ENCODE measurements at regions not wholly inside any gene's neighbourhood (a gene's known extent, or its start where the extent isn't known, plus 50 kb on each side); places are given as distances from the start of the nearest gene placed in this dataset.
A peak's percentile ranks its signal among the peaks of the same experiment; 100 is the strongest.

GRCh38 chr17:70865993-70866804 is 696.9 kb downstream of the KCNJ2 start:
- DNase-seq (ENCODE audit: low spot score) = no peak

DNA sequence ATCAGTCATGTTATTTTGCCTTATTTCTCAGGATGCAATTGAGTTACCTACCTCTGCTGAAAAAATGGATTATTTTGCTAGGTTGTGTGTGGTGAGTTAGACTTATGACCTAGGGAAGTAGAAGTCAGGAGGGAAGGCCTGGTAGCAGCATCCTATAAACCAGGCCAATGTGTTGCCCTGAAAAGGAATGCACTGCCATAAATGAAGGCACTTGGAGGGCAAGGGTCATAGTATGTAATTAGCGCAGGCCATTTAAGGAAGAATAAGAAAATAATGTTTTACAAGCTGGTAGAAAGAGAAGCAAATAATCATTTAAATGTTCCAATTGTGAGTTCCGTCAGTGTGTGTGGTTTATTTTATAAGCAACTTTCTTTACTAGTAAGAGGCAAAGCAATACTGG is 698.8 kb downstream of the KCNJ2 start:
- DNase-seq (ENCODE audit: low spot score) = no peak

- DNase-seq (ENCODE audit: low spot score) = no peak
Measured at GRCh38 chr17:70869402-70870085, 700.2 kb downstream of the KCNJ2 start.

GRCh38 chr17:70871180-70871818 is 702.0 kb downstream of the KCNJ2 start:
- no peak for DNase-seq (ENCODE audit: low spot score)

DNA sequence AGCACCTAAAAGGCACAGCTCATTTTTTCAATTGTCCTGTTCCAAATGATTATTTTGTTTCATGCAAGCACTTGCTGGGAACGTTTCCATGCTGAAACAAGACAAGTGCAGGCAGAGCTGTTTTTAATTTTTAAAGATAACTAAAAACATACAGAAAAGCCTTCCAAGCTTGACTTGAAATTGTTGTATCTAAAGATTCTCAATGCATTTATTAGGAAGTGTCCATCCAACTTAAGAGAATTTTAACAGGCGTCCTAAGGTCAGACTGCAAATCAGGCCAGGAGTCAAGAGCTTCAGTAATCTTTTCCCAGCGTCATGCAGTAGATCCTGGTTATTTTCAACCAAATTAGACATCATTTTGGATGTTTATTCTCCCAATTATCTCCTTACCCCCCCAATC is 702.8 kb downstream of the KCNJ2 start:
- no peak for DNase-seq (ENCODE audit: low spot score)

- DNase-seq (ENCODE audit: low spot score) = no peak
Measured at GRCh38 chr17:70875729-70876310, 706.5 kb downstream of the KCNJ2 start.

DNA sequence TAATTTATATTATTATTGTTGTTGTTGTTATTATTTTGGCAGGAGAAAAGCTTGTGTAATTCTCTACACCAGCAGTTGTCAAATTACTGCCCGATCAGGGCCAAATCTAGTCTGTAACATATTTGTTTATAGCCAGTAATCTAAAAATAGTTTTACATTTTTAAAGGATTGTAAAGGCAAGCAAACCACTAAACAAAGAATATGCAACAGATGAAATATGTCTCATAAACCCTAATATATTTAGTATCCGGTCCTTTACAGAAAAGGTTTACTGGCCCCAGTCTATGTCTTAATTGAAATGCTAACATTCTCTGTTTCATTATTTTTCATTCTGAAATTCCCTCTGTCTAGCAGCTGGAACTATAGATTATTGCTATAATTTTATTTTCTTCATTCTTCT is 709.5 kb downstream of the KCNJ2 start:
- no peak for DNase-seq (ENCODE audit: low spot score)

- DNase-seq (ENCODE audit: low spot score) = no peak
Measured at GRCh38 chr17:70879401-70879800, 710.1 kb downstream of the KCNJ2 start.

GRCh38 chr17:70881093-70881492 is 711.8 kb downstream of the KCNJ2 start:
- DNase-seq (ENCODE audit: low spot score) = no peak

GRCh38 chr17:70882504-70882903 is 713.2 kb downstream of the KCNJ2 start:
- no peak for DNase-seq (ENCODE audit: low spot score)

GRCh38 chr17:70886648-70887047 is 717.3 kb downstream of the KCNJ2 start:
- no peak for DNase-seq (ENCODE audit: low spot score)

DNA sequence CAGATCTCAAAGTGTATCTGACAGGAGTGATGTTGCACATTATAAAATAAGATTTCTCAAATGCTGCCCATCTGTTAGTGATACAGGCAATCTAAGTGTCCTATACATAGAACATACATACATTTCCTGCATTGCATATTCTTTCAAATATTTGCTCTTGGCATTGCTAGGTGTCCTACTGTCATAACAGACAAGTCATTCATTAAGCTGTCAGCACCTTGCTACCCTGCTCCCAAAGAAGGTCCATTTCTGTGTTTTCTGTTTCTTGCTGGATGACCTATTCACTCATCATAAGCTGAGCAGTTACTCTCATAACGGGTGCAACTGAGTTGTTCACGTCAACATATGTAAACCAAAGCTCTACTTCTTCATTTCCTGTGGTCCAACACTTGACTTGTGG is 719.0 kb downstream of the KCNJ2 start:
- no peak for DNase-seq (ENCODE audit: low spot score)

DNA sequence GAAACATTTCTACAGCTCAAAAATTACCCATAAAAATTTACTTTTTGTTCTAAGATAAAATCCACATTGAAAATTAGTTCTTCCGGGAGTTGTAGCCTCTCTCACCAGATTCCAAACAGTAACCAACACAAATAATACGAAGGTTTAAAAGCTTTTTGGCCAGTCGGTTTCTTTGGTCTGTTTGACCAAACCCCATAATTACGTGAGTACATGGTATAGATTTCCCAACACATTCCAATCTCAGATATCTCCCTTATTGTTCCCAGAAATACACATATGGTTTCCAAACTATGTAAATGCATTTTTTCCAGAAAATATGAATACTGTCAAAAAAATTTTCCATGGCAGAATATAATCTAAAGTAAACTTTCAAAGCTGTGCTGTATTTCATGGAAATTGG is 722.0 kb downstream of the KCNJ2 start:
- DNase-seq (ENCODE audit: low spot score) = no peak

GRCh38 chr17:70892527-70892926 is 723.2 kb downstream of the KCNJ2 start:
- no peak for DNase-seq (ENCODE audit: low spot score)

GRCh38 chr17:70896843-70897242 is 727.5 kb downstream of the KCNJ2 start:
- DNase-seq (ENCODE audit: low spot score) = peak; percentile 32

GRCh38 chr17:70897446-70897845 is 728.1 kb downstream of the KCNJ2 start:
- DNase-seq (ENCODE audit: low spot score) = no peak

GRCh38 chr17:70901870-70902269 is 732.5 kb downstream of the KCNJ2 start:
- no peak for DNase-seq (ENCODE audit: low spot score)

GRCh38 chr17:70905796-70906195 is 736.5 kb downstream of the KCNJ2 start:
- DNase-seq (ENCODE audit: low spot score) = peak; percentile 98

DNA sequence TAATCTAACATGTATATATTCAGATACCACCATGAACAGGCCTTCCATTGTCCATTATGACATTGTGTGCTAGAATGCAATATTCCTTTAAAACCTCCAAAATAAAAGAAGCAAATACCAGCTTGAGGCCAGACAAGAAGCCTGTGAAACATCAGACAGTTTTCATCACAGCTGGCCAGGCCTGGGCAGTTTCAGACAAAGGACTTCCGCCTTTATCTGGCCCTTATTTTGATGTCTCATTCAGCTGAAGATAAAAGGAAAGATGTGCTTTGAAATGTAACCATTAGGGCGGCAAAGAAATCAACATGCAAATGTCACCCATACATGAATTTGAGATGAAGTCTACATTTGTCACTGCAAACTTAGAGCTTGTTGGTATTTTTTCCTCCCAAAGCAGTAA is 737.5 kb downstream of the KCNJ2 start:
- peak; percentile 27 for DNase-seq (ENCODE audit: low spot score)

GRCh38 chr17:70912716-70913485 is 743.6 kb downstream of the KCNJ2 start:
- no peak for DNase-seq (ENCODE audit: low spot score)

DNA sequence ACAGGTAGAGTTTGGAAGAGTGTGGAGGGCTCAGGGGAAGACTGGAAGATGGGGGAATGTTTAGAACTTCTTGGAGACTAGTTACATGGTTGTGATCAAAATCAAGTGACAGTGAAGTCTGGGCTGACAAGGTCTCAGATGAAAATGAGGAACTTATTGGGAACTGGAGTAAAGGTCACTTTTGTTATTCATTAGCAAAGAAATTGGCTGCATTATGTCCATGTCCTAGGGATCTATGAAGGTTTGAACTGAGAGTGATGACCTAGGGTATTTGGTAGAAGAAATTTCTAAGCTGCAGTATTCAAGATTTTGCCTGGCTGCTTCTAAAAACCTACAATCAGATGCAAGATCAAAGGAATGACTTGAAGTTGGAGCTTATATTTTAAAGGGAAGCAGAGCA is 747.1 kb downstream of the KCNJ2 start:
- DNase-seq (ENCODE audit: low spot score) = no peak

DNA sequence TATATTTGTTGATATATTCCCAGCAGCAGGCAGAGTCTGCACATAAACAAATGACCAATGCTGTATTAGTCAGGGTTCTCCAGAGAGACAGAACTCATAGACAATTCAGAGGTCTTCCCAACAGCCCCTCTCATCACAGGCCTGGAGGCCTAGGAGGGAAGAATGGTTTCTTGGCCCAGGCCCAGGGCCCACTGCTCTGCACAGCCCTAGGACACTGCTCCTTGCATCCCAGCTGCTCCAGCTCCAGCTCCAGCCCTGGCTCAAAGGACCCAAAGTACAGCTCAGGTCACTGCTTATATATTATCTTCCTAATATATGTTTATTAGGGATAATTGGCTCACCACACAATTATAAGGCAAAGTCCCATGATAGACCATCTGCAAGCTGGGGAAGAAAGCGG is 749.9 kb downstream of the KCNJ2 start:
- no peak for DNase-seq (ENCODE audit: low spot score)

All from A172 (cell line).